ENCODE measurements at regions not wholly inside any gene's neighbourhood (a gene's known extent, or its start where the extent isn't known, plus 50 kb on each side); places are given as distances from the start of the nearest gene placed in this dataset.
"Not testable (repeated sequence)": the region's sequence is repeated elsewhere in the genome, so short reads cannot be mapped to it uniquely, and the experiment has no call there.

- DNase-seq, result no peak
Measured at GRCh38 chr5:43920422-43920821, 317.4 kb downstream of the NNT start.

DNA sequence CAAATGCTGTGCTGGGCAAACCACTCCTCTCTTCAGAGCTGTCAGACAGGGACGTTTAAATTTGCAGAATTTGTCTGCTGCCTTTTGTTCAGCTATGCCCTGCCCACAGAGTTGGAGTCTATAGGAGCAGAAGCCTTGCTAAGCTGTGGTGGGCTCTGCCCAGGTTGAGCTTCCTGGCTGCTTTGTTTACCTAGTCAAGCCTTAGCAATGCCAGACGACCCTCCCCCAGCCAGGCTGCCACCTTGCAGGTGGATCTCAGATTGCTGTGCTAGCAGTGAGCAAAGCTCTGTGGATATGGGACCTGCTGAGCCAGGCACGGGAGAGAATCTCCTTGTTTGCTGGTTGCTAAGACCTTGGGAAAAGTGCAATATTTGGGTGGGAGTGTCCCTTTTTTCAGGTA, 314.9 kb downstream of the NNT start:
- DNase-seq, result no peak

DNA sequence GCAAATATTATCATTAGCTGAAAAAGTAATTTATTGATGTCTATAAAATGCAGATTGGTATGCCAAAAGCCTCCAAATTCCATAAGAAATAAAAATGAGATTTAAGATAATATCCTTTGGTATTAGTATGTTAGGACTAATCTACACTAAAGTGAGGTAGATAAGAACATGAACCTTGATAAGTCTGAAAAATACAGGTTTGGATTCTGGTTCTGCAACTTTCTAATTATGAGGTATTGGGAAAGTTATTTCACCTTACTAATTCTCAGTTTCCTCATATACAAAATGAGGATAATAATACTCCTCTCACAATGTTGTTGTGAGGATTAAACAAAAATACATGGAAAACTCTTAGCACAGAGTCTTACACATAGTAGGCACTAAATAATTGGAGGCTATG, 300.1 kb downstream of the NNT start:
- DNase-seq, result no peak

DNA sequence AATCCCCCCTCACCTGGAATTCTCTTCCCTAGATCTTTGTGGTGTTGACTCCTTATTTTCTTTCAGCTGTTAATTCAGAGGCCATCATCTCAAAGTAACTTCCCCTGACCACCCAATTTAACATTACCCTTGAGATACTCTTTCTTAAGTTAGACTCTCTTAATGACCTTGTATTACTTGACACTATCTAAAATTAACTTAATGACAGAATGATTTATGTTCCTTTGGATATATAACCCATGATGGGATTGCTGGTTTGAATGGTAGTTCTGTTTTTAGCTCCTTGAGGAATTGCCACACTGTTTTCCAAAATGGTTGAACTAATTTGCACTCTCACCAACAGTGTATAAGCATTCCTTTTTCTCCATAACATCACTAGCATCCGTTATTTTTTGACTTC, 298.0 kb downstream of the NNT start:
- no peak for DNase-seq

DNA sequence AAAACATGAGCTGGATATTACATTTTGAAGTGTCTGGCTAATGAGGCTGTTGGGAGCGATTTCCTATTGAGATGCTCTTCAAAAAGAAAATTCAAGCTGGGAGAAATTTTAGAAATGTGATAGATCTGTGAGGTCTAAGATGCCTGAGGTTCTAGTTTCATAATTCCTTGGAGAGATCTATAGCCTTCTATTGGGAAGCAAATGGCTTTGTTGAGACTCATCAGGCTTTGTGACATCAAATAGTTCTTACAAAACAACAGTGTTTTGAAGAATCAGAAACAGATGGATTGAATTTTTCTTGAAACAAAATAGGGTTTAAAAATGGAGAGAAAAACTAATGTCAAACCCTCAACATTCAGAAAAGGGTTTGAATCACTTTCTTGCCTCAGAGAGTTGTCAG, 292.9 kb downstream of the NNT start:
- no peak for DNase-seq

DNA sequence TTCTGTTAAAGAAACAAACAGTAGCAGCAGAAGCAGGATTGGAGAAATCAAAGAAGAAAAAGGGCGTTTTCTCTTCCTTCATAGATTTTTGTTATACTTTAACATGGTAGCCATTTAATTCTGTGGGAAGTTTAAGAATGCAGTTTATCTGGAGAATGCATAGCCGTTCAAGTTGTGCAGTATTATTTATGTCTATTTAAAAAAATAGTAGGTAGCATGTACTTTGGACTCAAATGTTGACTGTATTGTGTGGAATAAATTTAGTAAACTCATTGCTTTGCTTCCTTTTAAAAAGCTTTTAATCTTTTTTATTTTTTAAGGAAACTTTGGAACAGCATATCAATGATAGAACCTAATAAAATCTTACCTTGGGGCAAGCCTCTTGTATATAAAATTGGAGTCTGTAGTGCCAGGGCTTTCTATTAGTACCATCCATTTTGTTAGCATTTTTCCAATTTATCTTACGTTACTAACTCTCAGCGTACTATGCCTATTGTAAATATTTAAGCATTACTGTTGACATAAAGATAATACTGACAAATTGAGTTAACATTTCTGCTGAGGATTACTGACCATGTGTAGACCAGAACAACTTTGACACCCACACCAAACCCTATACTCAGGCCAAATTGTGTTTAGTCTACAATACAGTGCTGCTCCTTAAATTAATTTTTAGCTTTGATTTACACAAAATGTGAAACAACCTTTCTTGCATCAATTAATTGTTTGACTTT, 291.1 kb downstream of the NNT start:
- no peak for DNase-seq

DNA sequence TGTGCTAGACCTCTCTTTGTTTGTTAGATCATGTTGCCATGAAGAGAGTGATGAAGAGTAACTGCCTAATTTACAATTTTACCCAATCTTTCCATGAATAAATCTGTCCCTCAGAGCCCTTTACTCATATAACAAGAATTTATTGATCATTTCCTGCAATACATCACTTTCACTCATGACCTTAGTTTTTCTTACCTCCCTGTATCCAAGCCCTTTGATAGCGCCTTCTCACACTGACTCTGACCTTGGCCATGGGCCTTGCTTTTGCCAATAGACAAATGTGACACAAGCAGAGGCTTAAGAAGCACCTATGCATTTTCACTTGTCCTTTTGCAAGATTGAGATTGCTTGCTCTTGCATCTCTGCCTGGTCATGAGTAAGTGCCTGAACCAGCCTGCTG, 288.1 kb downstream of the NNT start:
- DNase-seq, result no peak

GRCh38 chr5:43889233-43889632, 286.3 kb downstream of the NNT start:
- no peak for DNase-seq

- DNase-seq, result no peak
Measured at GRCh38 chr5:43875741-43876140, 272.8 kb downstream of the NNT start.

- no peak for DNase-seq
Measured at GRCh38 chr5:43874772-43875171, 271.8 kb downstream of the NNT start.

DNA sequence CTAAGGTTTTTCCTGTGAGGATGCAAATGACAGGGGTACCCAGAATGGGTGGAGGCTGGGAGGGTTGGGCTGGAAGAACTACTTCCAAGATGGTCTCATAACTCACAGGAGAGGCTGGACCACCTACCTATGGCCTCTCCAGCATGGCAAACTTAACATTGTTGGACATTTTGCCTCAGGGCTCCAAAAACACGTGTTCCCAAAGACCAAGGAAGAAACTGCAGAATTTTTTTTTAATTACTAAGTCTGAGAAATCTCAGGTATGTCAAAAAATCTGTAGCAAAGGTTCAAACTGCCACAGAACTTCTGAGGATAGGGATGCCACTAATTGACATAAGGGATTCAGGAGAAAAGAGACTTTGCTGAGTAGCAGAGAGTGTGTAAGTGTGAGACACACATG, 270.8 kb downstream of the NNT start:
- no peak for DNase-seq

- no peak for DNase-seq
Measured at GRCh38 chr5:43859309-43859708, 256.3 kb downstream of the NNT start.

- no peak for DNase-seq
Measured at GRCh38 chr5:43855452-43855851, 252.5 kb downstream of the NNT start.

GRCh38 chr5:43854697-43855292, 251.8 kb downstream of the NNT start:
- DNase-seq, result no peak

- no peak for DNase-seq
Measured at GRCh38 chr5:43852279-43852678, 249.3 kb downstream of the NNT start.

DNA sequence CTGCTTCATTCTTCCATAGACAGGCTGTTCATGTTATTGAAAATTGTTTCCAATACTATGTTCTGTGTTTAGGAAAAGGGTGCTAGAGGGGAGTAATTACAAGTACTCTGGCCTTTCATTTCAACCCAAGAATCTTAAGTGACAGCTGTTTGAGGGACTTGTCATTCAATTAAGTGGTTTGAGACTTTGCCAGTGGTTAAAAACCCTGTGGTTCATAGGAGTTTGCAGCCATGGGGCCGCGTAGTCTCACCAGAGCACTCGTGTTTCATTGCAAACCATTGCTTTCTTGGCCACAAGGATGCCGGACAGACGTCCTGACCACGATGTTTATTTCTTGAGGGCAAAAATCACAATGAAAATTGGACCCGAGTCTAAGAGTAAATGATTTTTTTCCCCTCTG, 248.8 kb downstream of the NNT start:
- no peak for DNase-seq

DNA sequence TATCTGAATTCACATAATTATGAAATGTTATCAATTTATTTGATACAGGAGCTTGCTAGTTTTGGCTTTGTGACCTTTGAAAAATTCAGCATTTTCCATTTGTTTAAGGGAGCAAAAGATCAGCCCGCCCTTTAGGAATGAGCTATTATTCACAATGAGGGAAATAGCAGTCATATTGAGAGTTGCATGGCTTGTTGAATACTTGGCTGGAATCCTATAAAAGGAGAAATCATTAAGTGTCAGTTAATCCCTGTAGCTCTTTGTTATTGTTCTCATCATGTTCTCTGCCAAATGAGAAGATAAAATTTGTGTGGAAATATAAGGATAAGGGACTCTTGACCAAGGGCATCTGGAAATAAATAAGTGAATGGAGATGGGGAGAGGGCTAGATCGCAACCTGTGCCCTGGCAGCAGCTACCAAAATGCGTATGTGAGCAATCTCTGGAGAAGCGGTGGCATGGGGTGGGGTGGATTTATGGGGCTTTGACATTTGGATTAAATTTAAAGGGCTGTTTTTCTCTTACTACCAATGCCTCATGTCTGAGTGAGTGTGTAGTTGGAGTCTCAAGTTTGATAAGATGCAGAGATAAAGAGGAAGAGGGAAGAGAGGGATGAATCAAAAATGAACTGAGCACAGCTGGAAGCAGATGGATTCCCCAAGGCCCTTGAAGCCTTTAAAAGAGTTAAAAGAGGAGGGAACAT, 237.6 kb downstream of the NNT start:
- no peak for DNase-seq

DNA sequence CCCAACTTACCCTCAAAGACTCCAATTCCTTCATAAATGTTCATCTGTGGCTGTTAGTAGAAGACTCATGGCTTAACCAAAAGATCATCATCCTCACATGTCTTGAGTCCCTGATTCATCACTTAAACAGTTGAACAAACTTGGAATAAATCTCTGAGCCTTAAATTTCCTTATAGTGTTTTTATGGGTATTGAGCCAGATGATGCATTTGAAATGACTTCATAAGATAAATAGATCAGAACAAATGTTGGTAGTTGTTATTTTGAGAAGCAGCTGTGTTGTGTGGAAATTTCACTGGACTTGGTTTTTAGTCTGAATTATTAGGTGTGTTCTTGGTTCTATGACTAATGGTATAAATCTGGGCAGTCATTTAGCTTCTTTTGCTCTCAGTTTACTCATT, 236.2 kb downstream of the NNT start:
- DNase-seq, result no peak

DNA sequence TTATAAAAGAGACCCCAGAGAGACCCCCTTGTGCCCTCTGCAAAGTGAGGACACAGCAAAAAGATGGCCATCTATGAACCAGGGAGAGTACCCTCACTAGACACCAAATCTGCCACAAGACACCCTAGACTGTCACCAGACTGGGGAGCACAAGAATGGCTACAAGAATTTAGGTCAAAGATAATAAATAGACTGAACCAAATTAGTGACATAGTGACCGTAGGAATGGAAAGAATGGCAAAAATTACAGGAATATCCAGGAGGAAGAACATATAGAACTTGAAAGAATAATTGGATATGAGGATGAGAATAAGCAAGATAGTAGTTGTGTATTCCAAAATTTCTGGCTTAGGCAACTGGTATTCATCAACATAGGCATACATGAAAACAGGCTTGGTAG, 235.0 kb downstream of the NNT start:
- DNase-seq, result no peak

- no peak for DNase-seq
Measured at GRCh38 chr5:43837091-43837490, 234.1 kb downstream of the NNT start.

- DNase-seq, result no peak
Measured at GRCh38 chr5:43833961-43834360, 231.0 kb downstream of the NNT start.

DNA sequence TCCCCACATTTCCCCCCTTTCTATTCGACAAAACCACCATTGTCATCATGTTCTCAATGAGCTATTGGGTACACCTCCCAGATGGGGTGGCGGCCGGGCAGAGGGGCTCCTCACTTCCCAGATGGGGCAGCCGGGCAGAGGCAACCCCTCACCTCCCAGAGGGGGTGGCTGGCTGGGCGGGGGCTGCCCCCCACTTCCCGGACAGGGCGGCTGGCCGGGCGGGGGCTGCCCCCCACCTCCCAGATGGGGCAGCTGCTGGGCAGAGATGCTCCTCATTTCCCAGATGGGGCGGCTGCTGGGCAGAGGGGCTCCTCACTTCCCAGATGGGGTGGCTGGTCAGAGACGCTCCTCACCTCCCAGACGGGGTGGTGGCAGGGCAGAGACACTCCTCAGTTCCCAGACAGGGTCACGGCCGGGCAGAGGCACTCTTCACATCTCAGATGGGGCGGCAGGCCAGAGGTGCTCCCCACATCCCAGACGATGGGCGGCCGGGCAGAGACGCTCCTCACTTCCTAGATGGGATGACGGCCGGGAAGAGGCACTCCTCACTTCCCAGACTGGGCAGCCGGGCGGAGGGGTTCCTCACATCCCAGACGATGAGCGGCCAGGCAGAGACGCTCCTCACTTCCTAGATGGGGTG, 221.5 kb downstream of the NNT start:
- DNase-seq, result not testable (repeated sequence)

GRCh38 chr5:43818394-43818793, 215.4 kb downstream of the NNT start:
- DNase-seq, result not testable (repeated sequence)

GRCh38 chr5:43815497-43815896, 212.5 kb downstream of the NNT start:
- DNase-seq, result no peak

All from NCI-H446 treated with DMSO at 0.1 percent for 48 hours (cell line).